Neural progenitor cell (in vitro differentiated cells): ENCODE measurements at regions not wholly inside any gene's neighbourhood (a gene's known extent, or its start where the extent isn't known, plus 50 kb on each side); places are given as distances from the start of the nearest gene placed in this dataset.

Experiments
- DNase-seq: peaks from one replicate; pipeline ENCODE4 v3.0.0-alpha.2; 2016; ENCODE audit warnings: low spot score
- H2AFZ ChIP-seq: fragments of 200-600 bp; sonication (generic); replicated peaks from 2 replicates; pipeline ENCODE4 v1.6.1; 2016; ENCODE audit warnings: antibody characterized with exemption
- H3F3A ChIP-seq: fragments of 200-600 bp; sonication (generic); 2 replicates; pipeline ENCODE4 v1.6.1; 2016; ENCODE audit warnings: antibody characterized with exemption, low read depth
- H3K27ac ChIP-seq: fragments of 200-600 bp; sonication (generic); 2 replicates; pipeline ENCODE4 v1.5.1; 2016; ENCODE audit warnings: mild to moderate bottlenecking
- H3K27me3 ChIP-seq: fragments of 200-600 bp; sonication (generic); 2 replicates; pipeline ENCODE4 v1.6.1; 2016; ENCODE audit warnings: mild to moderate bottlenecking, moderate library complexity
- H3K36me3 ChIP-seq: fragments of 200-600 bp; sonication (generic); 2 replicates; pipeline ENCODE4 v1.5.1; 2016
- H3K4me1 ChIP-seq: fragments of 200-600 bp; sonication (generic); 2 replicates; pipeline ENCODE4 v1.6.1; 2016; ENCODE audit warnings: mixed run types
- H3K4me2 ChIP-seq: fragments of 200-600 bp; sonication (generic); 2 replicates; pipeline ENCODE4 v1.6.1; 2016
- H3K4me3 ChIP-seq: fragments of 200-600 bp; sonication (generic); 2 replicates; pipeline ENCODE4 v1.5.1; 2016
- H3K79me2 ChIP-seq: fragments of 200-600 bp; sonication (generic); 2 replicates; pipeline ENCODE4 v1.6.1; 2016; ENCODE audit warnings: low read depth
- H3K9ac ChIP-seq: fragments of 200-600 bp; sonication (generic); 2 replicates; pipeline ENCODE4 v1.6.1; 2016
- H3K9me3 ChIP-seq: fragments of 200-600 bp; sonication (generic); 2 replicates; pipeline ENCODE4 v1.5.1; 2016; ENCODE audit warnings: low read depth
- H4K20me1 ChIP-seq: fragments of 200-600 bp; sonication (generic); 2 replicates; pipeline ENCODE4 v1.6.1; 2016; ENCODE audit warnings: low read depth
- H3K27ac Mint-ChIP-seq: 3 replicates; pipeline ENCODE4 v1.8.0; 2021; ENCODE audit warnings: mixed read lengths
- H3K27me3 Mint-ChIP-seq: 2 replicates; pipeline ENCODE4 v1.8.0; 2022; ENCODE audit warnings: low read depth, mild to moderate bottlenecking, inconsistent platforms, moderate library complexity, mixed read lengths; ENCODE audit not compliant: insufficient read depth
- H3K36me3 Mint-ChIP-seq: 3 replicates; pipeline ENCODE4 v1.8.0; 2021; ENCODE audit warnings: mixed read lengths
- H3K4me1 Mint-ChIP-seq: 3 replicates; pipeline ENCODE4 v1.8.0; 2021; ENCODE audit warnings: mixed read lengths
- H3K4me3 Mint-ChIP-seq: 3 replicates; pipeline ENCODE4 v1.8.0; 2021; ENCODE audit warnings: mild to moderate bottlenecking, moderate library complexity, mixed read lengths
- H3K9me3 Mint-ChIP-seq: 3 replicates; pipeline ENCODE4 v1.8.0; 2020; ENCODE audit warnings: mixed read lengths
- CTCF ChIP-seq: fragments of 200-600 bp; sonication (generic); IDR thresholded peaks from 2 replicates; pipeline ENCODE4 v1.5.1; 2017; ENCODE audit warnings: antibody characterized with exemption, mild to moderate bottlenecking
- EZH2 ChIP-seq: fragments of 200-600 bp; sonication (generic); IDR thresholded peaks from 2 replicates; pipeline ENCODE4 v1.6.1; 2017; ENCODE audit warnings: antibody characterized with exemption, mild to moderate bottlenecking, moderate library complexity
- EZH2phosphoT487 ChIP-seq: fragments of 200-600 bp; sonication (generic); IDR thresholded peaks from 2 replicates; pipeline ENCODE4 v1.6.1; 2017; ENCODE audit warnings: antibody characterized with exemption

DNA sequence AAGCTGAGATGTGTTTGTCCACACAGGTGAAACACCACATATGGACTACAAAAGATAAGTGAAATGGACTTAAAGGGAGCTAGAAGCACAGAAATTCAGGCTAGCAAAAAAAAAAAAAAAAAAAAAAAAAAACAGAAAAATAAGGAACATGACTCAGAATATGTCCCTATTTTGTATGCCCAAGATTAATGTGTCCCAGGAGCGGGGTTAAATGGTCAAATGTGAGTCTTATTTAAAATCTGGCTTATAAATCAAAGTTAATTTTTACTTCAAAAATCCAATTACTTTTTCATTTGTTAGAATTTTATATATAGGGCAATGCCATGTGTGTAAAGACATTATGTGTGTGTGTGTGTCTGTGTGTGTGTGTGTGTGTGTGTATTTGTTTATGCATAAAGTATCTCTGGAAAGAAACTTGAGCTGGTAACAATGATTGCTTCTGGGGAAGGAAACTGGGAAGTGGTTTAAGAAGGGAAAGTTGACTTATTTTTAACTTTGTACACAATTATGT is 986.5 kb downstream of the ROBO2 start:
- Mint-ChIP-seq H3K27ac (no peak overlapping the region), H3K27me3 (no peaks in the 10 kb centered on the region), H3K4me3 (no peak overlapping the region), H3K36me3 (no peaks in the 10 kb centered on the region), H3K9me3 (peaks cover 4% of the 10 kb centered on the region), H3K4me1 (peaks cover 6% of the 10 kb centered on the region)
- H3K4me2 ChIP-seq: no peak overlapping the region
- no peaks in the 10 kb centered on the region for H3K4me1 ChIP-seq
- no peak overlapping the region for H3K4me3 ChIP-seq
- no peak for DNase-seq
- no peaks in the 10 kb centered on the region for H3K36me3 ChIP-seq
- H3K27ac ChIP-seq: no peak overlapping the region
- H3K9ac ChIP-seq: no peak overlapping the region
- no peak overlapping the region for H2AFZ ChIP-seq
- H3K9me3 ChIP-seq: no peaks in the 10 kb centered on the region
- TF ChIP-seq EZH2phosphoT487 (no peak), CTCF (no peak), EZH2 (no peak)
- no peaks in the 10 kb centered on the region for H3K27me3 ChIP-seq
- no peaks in the 10 kb centered on the region for H3K79me2 ChIP-seq
- no peaks in the 10 kb centered on the region for H4K20me1 ChIP-seq
- H3F3A ChIP-seq: no peaks in the 10 kb centered on the region

DNA sequence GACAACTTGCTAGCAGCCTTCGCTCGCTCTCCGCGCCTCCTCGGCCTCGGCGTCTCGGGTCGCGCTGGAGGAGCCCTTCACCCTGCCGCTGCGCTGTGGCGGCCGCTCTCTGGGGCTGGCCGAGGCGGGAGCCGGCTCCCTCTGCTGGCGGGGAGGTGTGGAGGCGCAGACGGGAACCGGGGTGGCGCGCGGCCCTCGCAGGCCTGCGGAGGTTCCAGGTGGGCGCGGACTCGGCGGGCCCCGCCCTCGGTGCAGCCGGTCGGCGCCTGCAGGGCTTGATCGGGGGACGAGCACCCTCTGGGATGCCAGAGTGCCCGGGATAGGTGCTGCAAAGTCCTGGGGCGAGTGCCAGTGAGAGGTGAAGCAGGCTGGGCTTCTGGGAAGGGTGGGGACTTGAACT is 989.9 kb downstream of the ROBO2 start:
- Histone ChIP-seq H3K4me2 (no peak overlapping the region), H3K27ac (no peak overlapping the region)
- DNase-seq: no peak

GRCh38 chr3:78035131-78035641 is 995.3 kb downstream of the ROBO2 start:
- no peaks in the 10 kb centered on the region for H3K27me3 ChIP-seq
- Mint-ChIP-seq H3K27ac (peak overlapping the region; percentile 80), H3K9me3 (peaks cover 15% of the 10 kb centered on the region), H3K27me3 (no peaks in the 10 kb centered on the region), H3K4me3 (peak overlapping the region; percentile 62), H3K4me1 (peaks cover 24% of the 10 kb centered on the region), H3K36me3 (peaks cover 2% of the 10 kb centered on the region)
- no peaks in the 10 kb centered on the region for H4K20me1 ChIP-seq
- peak; percentile 26 for DNase-seq
- H3K9ac ChIP-seq: no peak overlapping the region
- H2AFZ ChIP-seq: peak overlapping the region; percentile 84
- no peaks in the 10 kb centered on the region for H3K79me2 ChIP-seq
- TF ChIP-seq EZH2: no peak
- H3K36me3 ChIP-seq: no peaks in the 10 kb centered on the region
- H3K27ac ChIP-seq: peak overlapping the region; percentile 21
- H3F3A ChIP-seq: peaks cover 9% of the 10 kb centered on the region
- H3K4me3 ChIP-seq: peak overlapping the region; percentile 30
- H3K4me2 ChIP-seq: peak overlapping the region; percentile 71
- H3K4me1 ChIP-seq: peaks cover 20% of the 10 kb centered on the region
- no peaks in the 10 kb centered on the region for H3K9me3 ChIP-seq

More for the DNA sequence above, 989.9 kb downstream of the ROBO2 start:
- no peak overlapping the region for H3K4me3 Mint-ChIP-seq
- no peaks in the 10 kb centered on the region for H3K36me3 ChIP-seq
- no peak overlapping the region for H3K27ac Mint-ChIP-seq
- no peaks in the 10 kb centered on the region for H4K20me1 ChIP-seq
- H2AFZ ChIP-seq: no peak overlapping the region
- no peaks in the 10 kb centered on the region for H3K9me3 ChIP-seq
- H3K27me3 Mint-ChIP-seq: no peaks in the 10 kb centered on the region
- H3K4me3 ChIP-seq: no peak overlapping the region
- no peak for TF ChIP-seq CTCF
- TF ChIP-seq EZH2: no peak
- TF ChIP-seq EZH2phosphoT487: no peak
- H3K36me3 Mint-ChIP-seq: no peaks in the 10 kb centered on the region
- H3K9me3 Mint-ChIP-seq: peaks cover 7% of the 10 kb centered on the region
- H3K79me2 ChIP-seq: no peaks in the 10 kb centered on the region
- H3K9ac ChIP-seq: no peak overlapping the region
- H3F3A ChIP-seq: no peaks in the 10 kb centered on the region
- peaks cover 5% of the 10 kb centered on the region for H3K4me1 Mint-ChIP-seq
- H3K4me1 ChIP-seq: peaks cover 5% of the 10 kb centered on the region
- H3K27me3 ChIP-seq: no peaks in the 10 kb centered on the region

GRCh38 chr3:78041486-78041885 is 1001.6 kb downstream of the ROBO2 start:
- peaks cover 3% of the 10 kb centered on the region for H3K4me1 ChIP-seq

More at GRCh38 chr3:78041486-78041885, 1001.6 kb downstream of the ROBO2 start:
- H3K27me3 Mint-ChIP-seq: peaks cover 4% of the 10 kb centered on the region
- Histone ChIP-seq H3K36me3 (no peaks in the 10 kb centered on the region), H3K9me3 (no peaks in the 10 kb centered on the region), H4K20me1 (no peaks in the 10 kb centered on the region), H3K4me3 (no peak overlapping the region), H3K79me2 (no peaks in the 10 kb centered on the region), H3K4me2 (no peak overlapping the region), H2AFZ (no peak overlapping the region), H3K9ac (no peak overlapping the region), H3F3A (no peaks in the 10 kb centered on the region), H3K27me3 (no peaks in the 10 kb centered on the region), H3K27ac (no peak overlapping the region)
- TF ChIP-seq CTCF (no peak), EZH2 (no peak), EZH2phosphoT487 (no peak)
- no peak overlapping the region for H3K4me3 Mint-ChIP-seq
- no peak overlapping the region for H3K27ac Mint-ChIP-seq
- peaks cover 10% of the 10 kb centered on the region for H3K9me3 Mint-ChIP-seq
- H3K4me1 Mint-ChIP-seq: peaks cover 4% of the 10 kb centered on the region
- no peak for DNase-seq
- peaks cover 2% of the 10 kb centered on the region for H3K36me3 Mint-ChIP-seq
